Heart left ventricle (tissue), 13 donors: ENCODE measurements at regions not wholly inside any gene's neighbourhood (a gene's known extent, or its start where the extent isn't known, plus 50 kb on each side); places are given as distances from the start of the nearest gene placed in this dataset.

ENCODE experiments used
- POLR2A ChIP-seq, 2 donors: fragments of 450-650 bp; IDR thresholded peaks; one replicate each; pipeline ENCODE4 v1.6.1; 2017; ENCODE audit warnings: antibody characterized with exemption in 2 of 2, mild to moderate bottlenecking in 2 of 2, moderate library complexity in 2 of 2
- TF ChIP-seq, protein P1 (sequence below), 12 donors: fragments of 200-600 bp; sonication (generic) in 4 of 12; IDR thresholded peaks; one replicate each; pipeline versions ENCODE4 v1.5.0 to v1.8.0; 2018 to 2022; ENCODE audit warnings: antibody characterized with exemption in 12 of 12, mild to moderate bottlenecking in 5 of 12
- donor health status: ischemic (EF 13 %, LVEDD 7.1; RV severe dilation, severe dysfunction).
- donor health status: DM: no; HTN: yes; CAD: no.
- donor health status: DM: no; HTN: no; CAD: no.
- donor health status: ischemic (EF 25% LVEDD 6.9; RV normal size, moderate dysfunction).
- donor health status: ischemic (EF 25% LVEDD 5.7; RV mildly dilated, moderate dysfunction).
- donor health status: ischemic (EF 35%, LVEDD 5.7; RV mildly dilated, moderate dysfunction).
- donor health status: nonischemic (EF 11% LVEDD 7.7; RV severe dilation, severe dysfunction).
- donor health status: DM: yes; HTN: yes; CAD: no.
- donor health status: PGD.
- donor health status: ischemic (EF 29% LVEDD 5.4; RV normal size, mild dysfunction).
- donor health status: nonischemic (EF 23%, LVEDD 6.1; RV moderate dilation, normal function).

DNA sequence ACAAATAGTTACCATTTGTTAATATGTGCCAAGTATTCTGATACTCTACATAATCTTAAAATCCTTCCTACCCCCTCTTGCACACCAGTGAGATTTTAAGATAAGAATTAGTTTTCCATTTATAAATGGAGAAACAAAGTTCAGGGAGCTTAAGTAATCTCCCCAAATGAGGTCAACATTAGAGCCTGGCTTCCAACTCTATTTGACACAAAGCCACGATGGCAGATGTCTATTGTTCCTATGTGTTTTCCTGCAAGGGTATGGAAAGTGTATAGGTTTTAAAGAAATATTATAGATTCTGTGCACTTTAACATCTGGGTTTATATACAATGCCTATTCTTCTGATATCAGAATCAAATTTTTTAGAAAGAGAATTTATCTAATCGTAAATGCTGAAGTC is 143.9 kb upstream of the SEMA3C start:
- TF ChIP-seq, protein P1, sequence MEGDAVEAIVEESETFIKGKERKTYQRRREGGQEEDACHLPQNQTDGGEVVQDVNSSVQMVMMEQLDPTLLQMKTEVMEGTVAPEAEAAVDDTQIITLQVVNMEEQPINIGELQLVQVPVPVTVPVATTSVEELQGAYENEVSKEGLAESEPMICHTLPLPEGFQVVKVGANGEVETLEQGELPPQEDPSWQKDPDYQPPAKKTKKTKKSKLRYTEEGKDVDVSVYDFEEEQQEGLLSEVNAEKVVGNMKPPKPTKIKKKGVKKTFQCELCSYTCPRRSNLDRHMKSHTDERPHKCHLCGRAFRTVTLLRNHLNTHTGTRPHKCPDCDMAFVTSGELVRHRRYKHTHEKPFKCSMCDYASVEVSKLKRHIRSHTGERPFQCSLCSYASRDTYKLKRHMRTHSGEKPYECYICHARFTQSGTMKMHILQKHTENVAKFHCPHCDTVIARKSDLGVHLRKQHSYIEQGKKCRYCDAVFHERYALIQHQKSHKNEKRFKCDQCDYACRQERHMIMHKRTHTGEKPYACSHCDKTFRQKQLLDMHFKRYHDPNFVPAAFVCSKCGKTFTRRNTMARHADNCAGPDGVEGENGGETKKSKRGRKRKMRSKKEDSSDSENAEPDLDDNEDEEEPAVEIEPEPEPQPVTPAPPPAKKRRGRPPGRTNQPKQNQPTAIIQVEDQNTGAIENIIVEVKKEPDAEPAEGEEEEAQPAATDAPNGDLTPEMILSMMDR (IDR thresholded peaks at IDR 0.05): no peak
- no peak for TF ChIP-seq POLR2A (IDR thresholded peaks at IDR 0.05)
